Neural cell (in vitro differentiated cells): ENCODE measurements at regions not wholly inside any gene's neighbourhood (a gene's known extent, or its start where the extent isn't known, plus 50 kb on each side); places are given as distances from the start of the nearest gene placed in this dataset.

Source experiments
- EP300 ChIP-seq: fragments of 450-650 bp; conservative IDR thresholded peaks from 2 replicates; pipeline ENCODE4 v1.6.1; 2014; ENCODE audit warnings: antibody characterized with exemption, mild to moderate bottlenecking, moderate library complexity; ENCODE audit not compliant: poor library complexity, severe bottlenecking
- EZH2 ChIP-seq: fragments of 200-600, 300-800 bp; shearing (Covaris generic), sonication (generic); IDR thresholded peaks from 2 replicates; pipeline ENCODE4 v1.6.1; 2014; ENCODE audit warnings: antibody characterized with exemption, low read length, borderline replicate concordance, mild to moderate bottlenecking; ENCODE audit not compliant: insufficient read depth, poor library complexity, severe bottlenecking
- MXI1 ChIP-seq: fragments of 450-650 bp; conservative IDR thresholded peaks from 2 replicates; pipeline ENCODE4 v1.6.1; 2014; ENCODE audit warnings: antibody characterized with exemption, mild to moderate bottlenecking; ENCODE audit not compliant: poor library complexity, severe bottlenecking
- POLR2AphosphoS5 ChIP-seq: IDR thresholded peaks from 2 replicates; pipeline ENCODE4 v1.6.1; 2012
- RAD21 ChIP-seq: fragments of 450-650 bp; conservative IDR thresholded peaks from 2 replicates; pipeline ENCODE4 v1.6.1; 2014; ENCODE audit warnings: antibody characterized with exemption, mild to moderate bottlenecking, moderate library complexity
- REST ChIP-seq: IDR thresholded peaks from 2 replicates; pipeline ENCODE4 v1.6.1; 2012; ENCODE audit warnings: borderline replicate concordance
- TAF1 ChIP-seq: IDR thresholded peaks from 2 replicates; pipeline ENCODE4 v1.6.1; 2012; ENCODE audit warnings: low read depth
- TF ChIP-seq, protein P1 (sequence below): fragments of 450-650 bp; IDR thresholded peaks from 2 replicates; pipeline ENCODE4 v1.5.1; 2014; ENCODE audit warnings: antibody characterized with exemption, mild to moderate bottlenecking, moderate library complexity; ENCODE audit not compliant: poor library complexity, severe bottlenecking

DNA sequence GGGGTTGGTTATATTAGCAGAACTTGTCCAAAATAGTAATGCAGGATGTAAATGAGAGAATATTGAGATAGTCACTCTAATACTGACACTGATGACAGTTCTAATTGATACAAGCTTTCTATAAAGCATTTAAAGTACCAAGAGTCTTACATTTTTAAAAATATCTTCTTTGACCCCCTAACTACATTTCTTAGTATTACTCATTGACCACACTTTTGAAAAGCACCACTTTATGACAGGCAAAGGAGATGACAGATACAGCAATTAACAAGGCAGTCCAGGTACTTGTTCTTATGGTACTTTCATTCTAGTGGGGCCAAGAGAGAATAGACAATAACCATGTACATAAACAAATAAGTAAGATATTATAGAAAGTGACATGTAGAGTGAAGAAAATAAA lies 139.4 kb upstream of the EYA4 start:
- TF ChIP-seq REST (no peak), POLR2AphosphoS5 (no peak), EP300 (no peak), TAF1 (no peak), RAD21 (no peak), EZH2 (no peak), MXI1 (no peak)
- TF ChIP-seq, protein P1, sequence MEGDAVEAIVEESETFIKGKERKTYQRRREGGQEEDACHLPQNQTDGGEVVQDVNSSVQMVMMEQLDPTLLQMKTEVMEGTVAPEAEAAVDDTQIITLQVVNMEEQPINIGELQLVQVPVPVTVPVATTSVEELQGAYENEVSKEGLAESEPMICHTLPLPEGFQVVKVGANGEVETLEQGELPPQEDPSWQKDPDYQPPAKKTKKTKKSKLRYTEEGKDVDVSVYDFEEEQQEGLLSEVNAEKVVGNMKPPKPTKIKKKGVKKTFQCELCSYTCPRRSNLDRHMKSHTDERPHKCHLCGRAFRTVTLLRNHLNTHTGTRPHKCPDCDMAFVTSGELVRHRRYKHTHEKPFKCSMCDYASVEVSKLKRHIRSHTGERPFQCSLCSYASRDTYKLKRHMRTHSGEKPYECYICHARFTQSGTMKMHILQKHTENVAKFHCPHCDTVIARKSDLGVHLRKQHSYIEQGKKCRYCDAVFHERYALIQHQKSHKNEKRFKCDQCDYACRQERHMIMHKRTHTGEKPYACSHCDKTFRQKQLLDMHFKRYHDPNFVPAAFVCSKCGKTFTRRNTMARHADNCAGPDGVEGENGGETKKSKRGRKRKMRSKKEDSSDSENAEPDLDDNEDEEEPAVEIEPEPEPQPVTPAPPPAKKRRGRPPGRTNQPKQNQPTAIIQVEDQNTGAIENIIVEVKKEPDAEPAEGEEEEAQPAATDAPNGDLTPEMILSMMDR, result no peak
